DOHH2 (cell line): ENCODE measurements at regions not wholly inside any gene's neighbourhood (a gene's known extent, or its start where the extent isn't known, plus 50 kb on each side); places are given as distances from the start of the nearest gene placed in this dataset.

Experiments used
- H3F3A ChIP-seq: fragments of 200-600 bp; sonication (generic), shearing (Covaris generic); 2 replicates; pipeline ENCODE4 v1.6.0; 2016; ENCODE audit warnings: antibody characterized with exemption, mild to moderate bottlenecking; ENCODE audit not compliant: control insufficient read depth, insufficient read depth
- H3K27ac ChIP-seq: fragments of 200-600 bp; sonication (generic); 2 replicates; pipeline ENCODE4 v1.5.1; 2014; ENCODE audit warnings: low read depth, mild to moderate bottlenecking, low read length, moderate library complexity
- H3K27me3 ChIP-seq: fragments of 200-600 bp; sonication (generic); 2 replicates; pipeline ENCODE4 v1.6.1; 2014; ENCODE audit warnings: mild to moderate bottlenecking, low read length, mixed read lengths; ENCODE audit not compliant: control insufficient read depth
- H3K36me3 ChIP-seq: fragments of 200-600 bp; sonication (generic); 2 replicates; pipeline ENCODE4 v1.6.1; 2014; ENCODE audit warnings: mild to moderate bottlenecking, low read length, moderate library complexity, mixed read lengths; ENCODE audit not compliant: control insufficient read depth
- H3K4me1 ChIP-seq: fragments of 200-600 bp; sonication (generic); 2 replicates; pipeline ENCODE4 v1.6.1; 2014; ENCODE audit warnings: mild to moderate bottlenecking, low read length, mixed read lengths; ENCODE audit not compliant: control insufficient read depth
- H3K4me2 ChIP-seq: fragments of 200-600 bp; sonication (generic); 2 replicates; pipeline ENCODE4 v1.6.0; 2014; ENCODE audit warnings: mild to moderate bottlenecking, low read length, moderate library complexity
- H3K4me3 ChIP-seq: fragments of 200-600 bp; sonication (generic); 2 replicates; pipeline ENCODE4 v1.5.1; 2014; ENCODE audit warnings: mild to moderate bottlenecking, low read length, mixed read lengths
- H3K79me2 ChIP-seq: fragments of 200-600 bp; sonication (generic); 2 replicates; pipeline ENCODE4 v1.6.1; 2014; ENCODE audit warnings: mild to moderate bottlenecking, low read length, mixed read lengths; ENCODE audit not compliant: control insufficient read depth
- H3K9me2 ChIP-seq: fragments of 200-600 bp; sonication (generic); replicated peaks from 2 replicates; pipeline ENCODE4 v1.6.1; 2014; ENCODE audit warnings: mild to moderate bottlenecking, low read length, mixed read lengths; ENCODE audit not compliant: control insufficient read depth
- H3K9me3 ChIP-seq: fragments of 200-600 bp; sonication (generic); 2 replicates; pipeline ENCODE4 v1.6.1; 2014; ENCODE audit warnings: antibody characterized with exemption, low read length, mixed read lengths; ENCODE audit not compliant: control insufficient read depth, insufficient read depth
- H4K20me1 ChIP-seq: fragments of 200-600 bp; sonication (generic); 2 replicates; pipeline ENCODE4 v1.6.0; 2014; ENCODE audit warnings: low read depth, mild to moderate bottlenecking, antibody characterized with exemption, low read length, moderate library complexity; ENCODE audit not compliant: control insufficient read depth, insufficient read depth
- EZH2phosphoT487 ChIP-seq: fragments of 200-600 bp; sonication (generic); IDR thresholded peaks from 2 replicates; pipeline ENCODE4 v1.6.1; 2017; ENCODE audit warnings: borderline replicate concordance, mild to moderate bottlenecking, antibody characterized with exemption, low read length, moderate library complexity, mixed read lengths
- TF ChIP-seq, protein P1 (sequence below): fragments of 200-600 bp; sonication (generic); IDR thresholded peaks from one replicate; pipeline ENCODE4 v1.5.1; 2014; ENCODE audit warnings: antibody characterized with exemption, mild to moderate bottlenecking, low read depth, low read length; ENCODE audit not compliant: poor library complexity, severe bottlenecking

DNA sequence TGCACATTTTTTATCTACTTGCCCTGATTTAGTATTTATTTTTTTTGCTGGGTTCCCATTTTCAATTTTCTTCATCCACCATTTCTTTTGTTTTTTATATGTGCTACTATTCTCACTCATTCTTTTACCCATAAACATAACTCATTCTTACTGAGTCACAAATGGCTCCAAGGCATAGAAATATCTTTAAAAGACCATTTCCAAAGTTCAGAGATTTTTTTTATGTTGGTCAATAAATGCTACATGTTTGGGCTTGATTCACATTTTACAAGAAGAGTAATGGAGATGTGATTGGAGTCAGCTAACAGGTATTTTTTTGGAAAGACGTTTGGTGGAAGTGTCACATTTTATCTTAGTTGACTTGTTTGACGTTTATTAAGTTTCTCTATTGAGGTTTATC, 1303.2 kb upstream of the LRRTM3 start:
- no peaks in the 10 kb centered on the region for H3K36me3 ChIP-seq
- no peaks in the 10 kb centered on the region for H3K9me3 ChIP-seq
- H3K27ac ChIP-seq, result no peak overlapping the region
- no peak for TF ChIP-seq EZH2phosphoT487
- TF ChIP-seq, protein P1, sequence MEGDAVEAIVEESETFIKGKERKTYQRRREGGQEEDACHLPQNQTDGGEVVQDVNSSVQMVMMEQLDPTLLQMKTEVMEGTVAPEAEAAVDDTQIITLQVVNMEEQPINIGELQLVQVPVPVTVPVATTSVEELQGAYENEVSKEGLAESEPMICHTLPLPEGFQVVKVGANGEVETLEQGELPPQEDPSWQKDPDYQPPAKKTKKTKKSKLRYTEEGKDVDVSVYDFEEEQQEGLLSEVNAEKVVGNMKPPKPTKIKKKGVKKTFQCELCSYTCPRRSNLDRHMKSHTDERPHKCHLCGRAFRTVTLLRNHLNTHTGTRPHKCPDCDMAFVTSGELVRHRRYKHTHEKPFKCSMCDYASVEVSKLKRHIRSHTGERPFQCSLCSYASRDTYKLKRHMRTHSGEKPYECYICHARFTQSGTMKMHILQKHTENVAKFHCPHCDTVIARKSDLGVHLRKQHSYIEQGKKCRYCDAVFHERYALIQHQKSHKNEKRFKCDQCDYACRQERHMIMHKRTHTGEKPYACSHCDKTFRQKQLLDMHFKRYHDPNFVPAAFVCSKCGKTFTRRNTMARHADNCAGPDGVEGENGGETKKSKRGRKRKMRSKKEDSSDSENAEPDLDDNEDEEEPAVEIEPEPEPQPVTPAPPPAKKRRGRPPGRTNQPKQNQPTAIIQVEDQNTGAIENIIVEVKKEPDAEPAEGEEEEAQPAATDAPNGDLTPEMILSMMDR, result no peak
- no peaks in the 10 kb centered on the region for H4K20me1 ChIP-seq
- no peak overlapping the region for H3K4me2 ChIP-seq
- H3K4me1 ChIP-seq, result no peaks in the 10 kb centered on the region
- no peaks in the 10 kb centered on the region for H3K27me3 ChIP-seq
- no peak overlapping the region for H3K4me3 ChIP-seq
- no peaks in the 10 kb centered on the region for H3F3A ChIP-seq
- H3K79me2 ChIP-seq, result no peaks in the 10 kb centered on the region
- H3K9me2 ChIP-seq, result no peaks in the 10 kb centered on the region

DNA sequence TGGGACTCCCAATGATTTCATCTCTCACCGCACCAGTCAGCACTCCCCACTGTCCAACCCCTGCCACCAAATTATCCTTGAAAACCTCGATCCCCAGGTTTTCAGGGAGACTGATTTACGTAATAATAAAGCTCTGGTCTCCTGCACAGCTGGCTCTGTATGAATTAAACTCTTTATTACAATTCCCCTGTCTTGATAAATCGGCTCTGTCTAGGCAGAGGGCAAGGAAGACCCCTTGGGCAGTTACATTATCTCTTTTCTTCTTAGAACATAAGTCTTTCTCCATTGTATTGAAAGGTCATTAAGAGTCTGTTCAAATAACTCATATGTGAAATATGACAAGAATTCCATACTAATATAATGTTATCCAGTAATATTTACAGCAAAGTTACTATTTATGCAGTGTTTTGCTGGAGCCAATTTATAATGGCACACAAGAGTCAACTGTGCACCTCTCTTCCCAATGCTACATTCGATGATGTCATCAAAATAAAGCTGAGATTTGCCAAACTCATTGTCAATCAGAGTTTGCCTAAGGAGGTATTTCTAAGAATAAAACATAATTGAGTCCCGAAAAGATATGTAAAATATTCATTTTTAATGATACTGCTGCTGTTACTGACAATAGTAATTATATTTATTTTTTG, 1297.2 kb upstream of the LRRTM3 start:
- no peaks in the 10 kb centered on the region for H4K20me1 ChIP-seq
- no peaks in the 10 kb centered on the region for H3K79me2 ChIP-seq
- H3K36me3 ChIP-seq, result no peaks in the 10 kb centered on the region
- H3K4me1 ChIP-seq, result no peaks in the 10 kb centered on the region
- no peak overlapping the region for H3K4me3 ChIP-seq
- H3K27me3 ChIP-seq, result no peaks in the 10 kb centered on the region
- no peak overlapping the region for H3K27ac ChIP-seq
- no peaks in the 10 kb centered on the region for H3K9me3 ChIP-seq
- H3K9me2 ChIP-seq, result no peaks in the 10 kb centered on the region
- no peak for TF ChIP-seq EZH2phosphoT487
- TF ChIP-seq, protein P1, result no peak
- no peak overlapping the region for H3K4me2 ChIP-seq
- no peaks in the 10 kb centered on the region for H3F3A ChIP-seq

DNA sequence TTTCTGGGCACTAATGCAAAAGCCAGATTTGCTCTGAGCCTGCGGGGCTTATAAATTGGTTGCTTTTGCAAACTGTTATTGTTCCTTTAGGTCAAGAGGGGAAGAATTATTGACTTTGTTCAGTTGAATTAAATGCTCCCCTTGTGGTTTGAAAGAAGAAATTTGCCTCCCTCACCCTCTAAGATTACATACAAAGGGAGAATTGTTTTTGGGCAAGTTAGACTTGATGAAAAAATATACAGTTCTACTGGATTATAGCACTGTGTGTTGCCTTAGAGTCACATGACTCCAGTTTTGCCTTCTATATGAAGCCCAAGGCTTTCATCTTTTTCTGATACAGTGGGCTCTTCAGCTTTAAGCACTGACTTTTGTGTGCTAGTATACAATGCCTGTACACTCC, 1265.8 kb upstream of the LRRTM3 start:
- TF ChIP-seq, protein P1, result no peak
- TF ChIP-seq EZH2phosphoT487, result no peak
- no peaks in the 10 kb centered on the region for H3K79me2 ChIP-seq
- peaks cover under 1% of the 10 kb centered on the region; the same call in 1 of the 2 replicates for H3K9me3 ChIP-seq
- no peaks in the 10 kb centered on the region for H3K4me1 ChIP-seq
- H3K36me3 ChIP-seq, result no peaks in the 10 kb centered on the region
- H3F3A ChIP-seq, result no peaks in the 10 kb centered on the region
- no peaks in the 10 kb centered on the region for H3K9me2 ChIP-seq
- H3K27ac ChIP-seq, result no peak overlapping the region
- H3K27me3 ChIP-seq, result no peaks in the 10 kb centered on the region
- H4K20me1 ChIP-seq, result no peaks in the 10 kb centered on the region
- H3K4me3 ChIP-seq, result no peak overlapping the region
- no peak overlapping the region for H3K4me2 ChIP-seq
